Fibroblast of pulmonary artery (primary cell): ENCODE measurements at regions not wholly inside any gene's neighbourhood (a gene's known extent, or its start where the extent isn't known, plus 50 kb on each side); places are given as distances from the start of the nearest gene placed in this dataset.

ENCODE experiments used
- DNase-seq: peaks from one replicate; pipeline ENCODE4 v3.0.0-alpha.2; 2010; ENCODE audit warnings: low read depth
- H3K4me3 ChIP-seq: replicated peaks from 2 replicates; pipeline ENCODE4 v1.5.1; 2011; ENCODE audit warnings: low read depth, mild to moderate bottlenecking, control low read depth, low read length, moderate library complexity
- CTCF ChIP-seq: IDR thresholded peaks from 2 replicates; pipeline ENCODE4 v1.5.1; 2011; ENCODE audit warnings: mild to moderate bottlenecking, control low read depth, low read length, inconsistent platforms; ENCODE audit errors: missing control alignments

- TF ChIP-seq CTCF: no peak
- peak; percentile 24 for DNase-seq
- H3K4me3 ChIP-seq: no peak overlapping the region
These were observed 359.0 kb upstream of the BOD1L1 start for GRCh38 chr4:13986548-13986947.

DNA sequence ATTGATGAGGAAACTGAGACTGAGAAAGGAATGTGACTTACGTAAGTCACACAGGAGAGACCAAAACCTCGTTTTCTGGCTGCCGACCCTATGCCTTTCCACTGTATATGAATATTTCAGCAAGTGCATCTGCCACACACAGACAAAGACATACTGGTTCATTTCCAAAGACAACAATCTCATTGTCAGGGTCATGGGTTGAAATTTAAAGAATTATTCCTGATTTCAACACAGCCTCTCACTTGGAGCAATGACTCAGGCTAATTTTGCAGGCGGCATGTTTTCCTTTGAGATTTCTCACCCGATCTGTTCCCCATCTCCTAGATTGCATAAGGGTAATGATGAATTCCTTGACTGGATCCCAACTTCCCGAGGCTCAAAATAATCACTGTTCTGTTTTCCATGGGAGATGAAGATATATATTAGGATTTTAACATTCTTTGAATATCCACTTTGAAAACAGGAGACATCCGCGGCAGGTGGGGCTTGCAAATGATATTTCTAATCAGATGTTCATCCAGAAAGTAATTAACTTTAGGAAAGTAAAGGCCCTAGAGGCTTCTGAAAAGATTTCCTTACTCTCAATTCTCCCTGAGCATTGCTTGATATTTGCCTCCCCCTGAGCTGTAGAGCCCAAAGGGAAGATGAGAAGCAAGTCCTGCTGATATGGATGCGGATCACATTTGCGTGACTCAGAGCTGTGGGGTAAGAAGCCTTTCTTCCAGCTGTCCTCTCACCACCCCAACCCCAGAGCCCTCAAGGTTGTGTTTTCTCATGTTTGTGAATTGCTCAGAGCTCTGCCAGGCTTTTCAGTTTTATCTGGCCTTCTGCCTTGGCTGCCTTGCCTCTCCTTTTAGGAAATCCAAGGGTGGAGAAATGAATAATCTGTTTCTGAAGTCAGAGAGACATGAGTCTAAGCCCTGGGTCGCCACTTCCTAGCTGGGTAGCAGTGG is 361.1 kb upstream of the BOD1L1 start:
- peak; percentile 97 for DNase-seq
- no peak for TF ChIP-seq CTCF
- no peak overlapping the region for H3K4me3 ChIP-seq

DNA sequence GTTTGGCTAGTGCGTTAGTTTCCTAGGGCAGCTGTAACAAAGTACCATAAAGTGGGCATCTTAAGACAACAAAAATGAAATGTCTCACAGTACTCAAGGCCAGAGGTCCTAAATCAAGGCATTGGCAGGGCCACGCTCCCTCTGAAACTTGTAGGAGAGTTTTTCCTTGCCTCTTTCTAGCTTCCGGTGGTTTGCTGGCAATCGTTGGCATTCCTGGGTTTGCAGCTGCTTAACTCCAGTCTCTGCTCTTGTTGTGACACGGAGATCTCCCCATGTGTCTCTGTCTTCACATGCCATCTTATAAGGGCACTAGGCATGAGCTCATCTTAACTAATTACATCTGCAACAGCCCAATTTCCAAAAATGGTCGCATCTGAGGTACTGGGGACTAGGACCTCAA is 362.0 kb upstream of the BOD1L1 start:
- no peak overlapping the region for H3K4me3 ChIP-seq
- TF ChIP-seq CTCF: no peak
- DNase-seq: peak; percentile 35

DNA sequence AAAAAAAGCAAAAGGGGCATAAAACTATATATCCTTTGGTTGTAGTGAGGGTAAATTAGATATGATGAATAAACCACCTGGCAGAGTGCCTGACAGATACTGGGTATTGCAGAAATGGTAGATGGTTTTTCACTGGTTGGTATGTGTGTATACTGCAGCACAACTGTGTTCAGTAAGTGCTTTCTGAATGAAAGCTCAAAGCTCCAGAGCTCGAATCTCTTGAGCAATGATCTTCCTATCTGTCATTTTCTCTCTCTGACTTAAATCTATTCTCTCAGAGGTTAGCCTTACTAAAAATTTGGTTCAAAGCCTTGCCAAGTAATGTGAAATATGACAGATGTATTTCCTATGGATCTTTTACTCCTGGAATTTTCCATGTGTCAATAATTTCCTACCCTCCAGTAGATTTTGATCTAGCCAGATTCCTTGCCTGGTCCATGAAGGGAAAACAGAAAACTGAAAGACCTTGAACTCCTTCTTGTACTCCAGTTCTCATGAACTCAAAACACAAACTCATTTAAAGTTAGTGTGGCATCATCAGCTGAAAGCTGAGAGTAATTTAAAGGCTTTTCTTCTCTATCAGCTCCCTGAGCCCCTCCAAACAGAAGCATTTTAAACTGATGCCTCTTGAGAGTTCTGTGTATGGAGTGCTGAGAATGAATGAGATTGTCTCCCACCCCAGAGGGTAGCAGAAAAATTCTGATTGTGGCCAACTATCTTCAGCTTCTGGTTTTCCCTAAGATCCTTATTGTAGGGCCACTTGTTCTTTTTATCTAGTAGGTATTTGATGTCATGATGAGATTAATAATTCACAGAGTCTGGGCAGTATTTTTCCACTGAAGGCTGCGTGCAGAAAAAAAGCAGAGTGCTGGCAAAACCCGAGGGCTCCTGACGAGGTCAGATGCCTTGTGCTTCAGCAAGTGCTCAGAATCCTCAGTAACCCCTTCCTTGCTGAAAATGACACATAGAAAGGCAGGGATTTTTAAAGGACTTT is 363.4 kb upstream of the BOD1L1 start:
- H3K4me3 ChIP-seq: no peak overlapping the region
- peak; percentile 44 for DNase-seq
- TF ChIP-seq CTCF: no peak

DNA sequence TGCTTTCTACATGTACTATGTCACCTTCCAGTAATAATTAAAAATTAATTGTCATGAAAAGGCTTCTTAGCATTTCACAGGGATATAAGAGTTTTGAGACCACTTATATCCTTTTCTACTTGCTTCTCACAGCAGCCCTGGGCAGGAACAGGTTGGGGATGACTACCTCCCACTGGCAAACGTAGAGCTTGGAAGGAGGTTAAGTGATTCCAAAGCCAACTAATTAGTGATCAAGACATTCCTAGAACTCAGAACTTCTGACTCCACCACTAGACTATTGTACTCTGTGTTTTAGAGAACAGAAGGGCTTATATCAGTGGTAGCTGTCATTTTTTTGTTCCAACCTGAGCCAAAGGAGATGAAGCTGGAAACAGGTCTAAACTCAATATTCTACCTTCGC is 364.5 kb upstream of the BOD1L1 start:
- TF ChIP-seq CTCF: no peak

DNA sequence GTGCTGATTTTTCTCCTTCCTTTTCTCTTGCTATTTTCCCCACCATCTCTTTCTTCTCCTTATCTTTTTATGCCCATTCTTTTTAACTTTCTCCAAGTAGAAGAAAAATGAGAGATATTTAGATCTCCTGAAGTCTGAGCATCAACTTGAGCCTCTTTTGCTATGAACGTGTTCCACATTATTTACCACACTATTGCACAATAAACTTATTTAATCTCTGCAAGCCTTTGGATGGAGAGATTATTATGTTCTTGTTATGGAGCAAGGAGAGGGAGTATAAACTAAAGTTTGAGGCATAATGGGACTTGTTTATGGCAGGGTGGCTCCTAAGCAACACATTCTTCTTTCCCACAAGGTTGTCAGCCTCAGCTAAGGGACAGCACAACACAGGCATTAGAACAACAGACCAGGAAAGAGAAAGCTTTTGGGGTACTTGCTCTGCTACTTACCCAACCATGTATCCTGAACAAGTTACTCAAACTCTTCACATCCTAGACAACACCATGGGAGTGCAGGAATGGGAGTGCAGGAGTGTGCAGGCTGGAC is 365.5 kb upstream of the BOD1L1 start:
- no peak for TF ChIP-seq CTCF
- peak; percentile 20 for DNase-seq
- no peak overlapping the region for H3K4me3 ChIP-seq

More for the DNA sequence above, 364.5 kb upstream of the BOD1L1 start:
- H3K4me3 ChIP-seq: no peak overlapping the region
- no peak for DNase-seq
